AG09309 (cell line): ENCODE measurements at regions not wholly inside any gene's neighbourhood (a gene's known extent, or its start where the extent isn't known, plus 50 kb on each side); places are given as distances from the start of the nearest gene placed in this dataset.

Experiments
- DNase-seq: peaks from one replicate; pipeline ENCODE4 v3.0.0-alpha.2; 2010; ENCODE audit warnings: low read depth
- H3K4me3 ChIP-seq: 2 replicates; pipeline ENCODE4 v1.5.1; 2011; ENCODE audit warnings: mild to moderate bottlenecking, low read depth, low read length, moderate library complexity; ENCODE audit not compliant: control insufficient read depth
- TF ChIP-seq, protein P1 (sequence below): IDR thresholded peaks from 2 replicates; pipeline ENCODE4 v1.5.1; 2011; ENCODE audit warnings: mild to moderate bottlenecking, low read depth, low read length, inconsistent platforms; ENCODE audit not compliant: insufficient read depth, control insufficient read depth; ENCODE audit errors: missing control alignments

DNA sequence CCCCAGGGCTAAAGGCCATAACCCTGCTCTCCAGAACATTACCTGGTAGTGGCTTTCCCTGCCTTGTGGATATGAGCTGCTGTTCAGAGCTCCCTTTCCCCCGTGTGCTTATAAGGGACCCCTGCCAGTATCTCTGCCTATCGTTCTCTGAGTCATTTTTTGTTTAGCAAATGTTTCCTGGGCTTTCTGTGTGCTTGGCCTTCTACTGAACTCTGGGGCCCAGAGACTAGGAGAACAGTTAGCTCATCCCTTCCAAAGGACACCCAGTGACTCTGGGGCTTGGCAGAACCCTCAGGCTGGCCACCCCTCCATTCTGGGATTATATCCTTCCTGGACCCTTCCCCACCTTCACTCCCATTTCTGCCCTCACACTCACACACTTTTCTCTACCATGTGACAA, 80.8 kb upstream of the POU3F1 start:
- TF ChIP-seq, protein P1, sequence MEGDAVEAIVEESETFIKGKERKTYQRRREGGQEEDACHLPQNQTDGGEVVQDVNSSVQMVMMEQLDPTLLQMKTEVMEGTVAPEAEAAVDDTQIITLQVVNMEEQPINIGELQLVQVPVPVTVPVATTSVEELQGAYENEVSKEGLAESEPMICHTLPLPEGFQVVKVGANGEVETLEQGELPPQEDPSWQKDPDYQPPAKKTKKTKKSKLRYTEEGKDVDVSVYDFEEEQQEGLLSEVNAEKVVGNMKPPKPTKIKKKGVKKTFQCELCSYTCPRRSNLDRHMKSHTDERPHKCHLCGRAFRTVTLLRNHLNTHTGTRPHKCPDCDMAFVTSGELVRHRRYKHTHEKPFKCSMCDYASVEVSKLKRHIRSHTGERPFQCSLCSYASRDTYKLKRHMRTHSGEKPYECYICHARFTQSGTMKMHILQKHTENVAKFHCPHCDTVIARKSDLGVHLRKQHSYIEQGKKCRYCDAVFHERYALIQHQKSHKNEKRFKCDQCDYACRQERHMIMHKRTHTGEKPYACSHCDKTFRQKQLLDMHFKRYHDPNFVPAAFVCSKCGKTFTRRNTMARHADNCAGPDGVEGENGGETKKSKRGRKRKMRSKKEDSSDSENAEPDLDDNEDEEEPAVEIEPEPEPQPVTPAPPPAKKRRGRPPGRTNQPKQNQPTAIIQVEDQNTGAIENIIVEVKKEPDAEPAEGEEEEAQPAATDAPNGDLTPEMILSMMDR, result no peak
- H3K4me3 ChIP-seq, result no peak overlapping the region
- no peak for DNase-seq

DNA sequence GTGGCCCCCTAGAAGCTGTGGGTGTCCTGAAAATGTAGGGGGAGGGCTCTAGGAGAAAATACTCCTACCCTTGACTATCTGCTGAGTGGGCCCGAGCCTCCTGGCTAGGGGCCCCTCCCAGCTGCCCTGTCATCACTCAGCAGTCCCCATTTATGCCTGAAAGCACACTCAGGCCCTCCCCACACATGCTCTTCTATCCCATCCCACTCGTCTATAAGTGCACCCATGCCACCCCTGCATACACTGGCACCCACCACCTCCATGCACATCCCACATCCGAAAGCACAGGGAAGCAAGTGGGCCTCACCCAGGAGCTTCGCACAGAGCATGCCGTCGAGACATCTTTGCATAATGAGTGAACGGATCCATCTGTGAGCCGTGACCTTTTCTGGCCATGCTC, 80.4 kb upstream of the POU3F1 start:
- TF ChIP-seq, protein P1, result no peak
- no peak for DNase-seq
- H3K4me3 ChIP-seq, result no peak overlapping the region

DNA sequence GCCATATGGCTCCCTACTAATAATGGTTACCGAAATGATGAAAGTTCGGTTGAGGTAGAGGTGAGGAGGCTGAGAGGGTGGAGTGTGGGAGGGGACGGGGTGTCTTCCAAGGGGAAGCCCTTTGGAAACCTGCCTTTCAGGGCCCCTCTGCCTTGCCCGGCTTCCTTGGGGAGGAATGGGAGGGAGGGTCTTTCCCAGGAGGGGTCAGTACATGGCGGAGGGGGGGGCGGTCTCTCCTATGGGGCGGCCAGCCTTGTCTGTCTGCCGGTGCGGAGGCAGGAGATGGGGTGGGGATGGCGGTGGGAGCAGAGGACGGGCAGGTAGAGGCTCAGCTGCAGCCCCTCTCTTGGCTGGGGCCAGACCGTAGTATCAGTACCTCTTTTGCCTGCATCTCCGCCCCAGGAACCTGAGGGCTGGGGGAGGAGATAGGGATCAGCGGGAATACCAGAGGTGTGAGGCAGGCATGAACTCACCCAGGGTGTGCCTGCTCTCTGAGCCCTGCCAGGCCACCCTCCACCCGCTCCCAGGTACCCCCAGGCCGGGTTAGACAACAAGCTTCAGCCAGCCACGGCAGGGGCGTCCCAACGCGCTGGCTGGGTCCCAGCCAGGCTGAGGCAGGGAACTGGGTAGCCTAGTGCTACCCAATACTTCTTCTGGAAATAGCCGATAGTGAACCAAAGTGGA, 79.4 kb upstream of the POU3F1 start:
- no peak overlapping the region for H3K4me3 ChIP-seq
- TF ChIP-seq, protein P1, result no peak
- no peak for DNase-seq

- H3K4me3 ChIP-seq, result no peak overlapping the region
- DNase-seq, result no peak
- TF ChIP-seq, protein P1, result no peak
Measured at GRCh38 chr1:38125016-38125415, 78.4 kb upstream of the POU3F1 start.

- TF ChIP-seq, protein P1, result no peak
- DNase-seq, result no peak
- H3K4me3 ChIP-seq, result no peak overlapping the region
Measured at GRCh38 chr1:38123356-38124135, 77.0 kb upstream of the POU3F1 start.

DNA sequence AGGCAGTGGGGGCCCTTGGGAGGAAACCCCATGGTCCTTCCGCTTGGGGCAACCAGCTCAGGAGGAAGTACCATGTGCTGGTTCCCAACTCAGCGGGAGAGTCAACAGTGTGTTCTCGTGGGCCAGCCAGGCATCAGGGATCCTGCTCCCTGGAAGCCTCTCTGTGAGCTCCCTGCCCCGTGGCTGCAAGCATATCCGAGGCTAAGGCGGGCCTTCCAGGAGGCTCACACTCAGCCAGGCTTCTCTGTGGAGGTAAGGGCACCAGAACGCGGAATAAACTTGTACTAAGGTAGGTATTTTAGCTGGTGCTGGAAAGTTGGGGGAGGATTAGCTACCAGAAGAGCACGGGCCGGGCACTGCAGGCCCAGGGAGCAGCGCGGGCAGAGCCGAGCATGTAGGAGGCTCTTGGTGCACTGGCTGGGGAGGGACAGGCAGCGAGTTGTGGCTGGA, 74.7 kb upstream of the POU3F1 start:
- DNase-seq, result no peak
- TF ChIP-seq, protein P1, result no peak
- H3K4me3 ChIP-seq, result no peak overlapping the region
